ENCODE measurements at regions not wholly inside any gene's neighbourhood (a gene's known extent, or its start where the extent isn't known, plus 50 kb on each side); places are given as distances from the start of the nearest gene placed in this dataset.

GRCh38 chr4:45897946-45898585, 225.8 kb downstream of the GABRG1 start:
- TF ChIP-seq ESRRG (CRISPR knock-in tag; IDR thresholded peaks at IDR 0.05) (no peak), ZNF8 (CRISPR knock-in tag; IDR thresholded peaks at IDR 0.05) (no peak), ZNF565 (CRISPR knock-in tag; conservative IDR thresholded peaks at IDR 0.05; ENCODE audit: low read depth) (no peak), PPARA (CRISPR knock-in tag; IDR thresholded peaks at IDR 0.05; ENCODE audit: borderline replicate concordance) (no peak), TCF4 (CRISPR knock-in tag; IDR thresholded peaks at IDR 0.05; ENCODE audit: borderline replicate concordance) (no peak)
- TF ChIP-seq, protein P1, sequence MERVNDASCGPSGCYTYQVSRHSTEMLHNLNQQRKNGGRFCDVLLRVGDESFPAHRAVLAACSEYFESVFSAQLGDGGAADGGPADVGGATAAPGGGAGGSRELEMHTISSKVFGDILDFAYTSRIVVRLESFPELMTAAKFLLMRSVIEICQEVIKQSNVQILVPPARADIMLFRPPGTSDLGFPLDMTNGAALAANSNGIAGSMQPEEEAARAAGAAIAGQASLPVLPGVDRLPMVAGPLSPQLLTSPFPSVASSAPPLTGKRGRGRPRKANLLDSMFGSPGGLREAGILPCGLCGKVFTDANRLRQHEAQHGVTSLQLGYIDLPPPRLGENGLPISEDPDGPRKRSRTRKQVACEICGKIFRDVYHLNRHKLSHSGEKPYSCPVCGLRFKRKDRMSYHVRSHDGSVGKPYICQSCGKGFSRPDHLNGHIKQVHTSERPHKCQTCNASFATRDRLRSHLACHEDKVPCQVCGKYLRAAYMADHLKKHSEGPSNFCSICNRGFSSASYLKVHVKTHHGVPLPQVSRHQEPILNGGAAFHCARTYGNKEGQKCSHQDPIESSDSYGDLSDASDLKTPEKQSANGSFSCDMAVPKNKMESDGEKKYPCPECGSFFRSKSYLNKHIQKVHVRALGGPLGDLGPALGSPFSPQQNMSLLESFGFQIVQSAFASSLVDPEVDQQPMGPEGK (CRISPR knock-in tag; IDR thresholded peaks at IDR 0.05; ENCODE audit: borderline replicate concordance): no peak

DNA sequence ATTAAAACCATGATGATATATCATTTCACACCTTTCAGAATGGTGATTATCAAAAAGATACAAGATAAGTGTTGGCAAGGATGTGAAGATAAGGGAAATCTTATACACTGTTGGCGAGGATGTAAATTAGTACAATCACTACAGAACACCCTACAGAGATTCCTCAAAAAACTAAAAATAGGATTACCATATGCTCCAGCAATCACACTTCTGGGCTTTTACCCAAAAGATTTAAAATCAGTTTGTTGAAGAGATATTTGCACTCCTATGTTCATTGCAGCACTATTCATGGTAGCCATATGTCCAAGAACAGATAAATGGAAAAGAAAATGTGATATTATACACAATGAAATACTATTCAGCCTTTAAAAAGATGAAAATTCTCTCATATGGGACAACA, 240.4 kb downstream of the GABRG1 start:
- no peak for ATAC-seq
- no peak for TF ChIP-seq ZFP30 (CRISPR knock-in tag; IDR thresholded peaks at IDR 0.05)
- TF ChIP-seq ZNF70 (CRISPR knock-in tag; IDR thresholded peaks at IDR 0.05): no peak
- no peak for TF ChIP-seq TOX (CRISPR knock-in tag; IDR thresholded peaks at IDR 0.05; ENCODE audit: borderline replicate concordance)
- no peak for TF ChIP-seq ZNF8 (CRISPR knock-in tag; IDR thresholded peaks at IDR 0.05)
- no peak for TF ChIP-seq CSDC2 (CRISPR knock-in tag; IDR thresholded peaks at IDR 0.05)
- no peak for TF ChIP-seq CREB5 (CRISPR knock-in tag; IDR thresholded peaks at IDR 0.05; ENCODE audit: low read depth)
- TF ChIP-seq ZFP3 (CRISPR knock-in tag; IDR thresholded peaks at IDR 0.05): no peak
- TF ChIP-seq ZC3H10 (CRISPR knock-in tag; IDR thresholded peaks at IDR 0.05): no peak
- TF ChIP-seq ARNTL (CRISPR knock-in tag; IDR thresholded peaks at IDR 0.05; ENCODE audit: borderline replicate concordance, low read depth): no peak
- TF ChIP-seq POU6F1 (CRISPR knock-in tag; IDR thresholded peaks at IDR 0.05; ENCODE audit: borderline replicate concordance, low read depth): no peak
- TF ChIP-seq GLIS3 (CRISPR knock-in tag; IDR thresholded peaks at IDR 0.05): no peak
- no peak for TF ChIP-seq TCF4 (CRISPR knock-in tag; IDR thresholded peaks at IDR 0.05; ENCODE audit: borderline replicate concordance)
- TF ChIP-seq PPARA (CRISPR knock-in tag; IDR thresholded peaks at IDR 0.05; ENCODE audit: borderline replicate concordance): no peak
- TF ChIP-seq, protein P1 (CRISPR knock-in tag; IDR thresholded peaks at IDR 0.05; ENCODE audit: borderline replicate concordance): no peak
- no peak for TF ChIP-seq ESRRG (CRISPR knock-in tag; IDR thresholded peaks at IDR 0.05)

More at GRCh38 chr4:45897946-45898585, 225.8 kb downstream of the GABRG1 start:
- ATAC-seq: no peak

DNA sequence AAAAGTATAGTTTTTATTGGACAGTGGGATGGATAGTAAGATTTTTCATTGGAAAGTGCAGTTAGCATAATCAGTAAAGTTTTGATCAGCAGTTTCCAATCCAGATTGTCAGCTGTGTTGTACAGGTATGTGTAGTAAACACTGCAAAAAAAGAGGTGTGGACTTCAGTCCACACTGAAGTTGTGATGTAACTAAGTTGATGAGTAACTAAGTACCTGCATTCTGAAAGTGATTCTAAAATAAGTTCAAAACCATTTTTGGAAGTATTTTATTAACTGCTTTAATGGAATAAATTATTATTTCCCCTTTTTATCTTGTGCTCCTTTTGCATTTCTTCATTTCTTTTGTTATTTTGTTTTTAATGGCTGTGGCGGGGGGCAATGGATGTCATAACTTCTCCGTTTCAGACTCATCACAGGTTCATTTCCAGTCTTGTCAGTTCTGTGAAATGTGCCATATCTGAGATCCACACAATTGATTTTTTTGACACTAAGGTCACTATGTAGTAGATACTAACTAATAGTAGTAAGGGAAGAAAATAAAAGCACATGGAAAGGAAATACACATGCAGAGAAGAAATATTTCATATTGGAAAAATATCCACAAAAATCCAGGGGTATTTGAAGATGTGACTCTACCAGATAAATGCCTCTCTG, 247.5 kb downstream of the GABRG1 start:
- ATAC-seq: no peak
- TF ChIP-seq CSDC2 (CRISPR knock-in tag; IDR thresholded peaks at IDR 0.05): no peak
- TF ChIP-seq ESRRG (CRISPR knock-in tag; IDR thresholded peaks at IDR 0.05): no peak
- TF ChIP-seq TCF4 (CRISPR knock-in tag; IDR thresholded peaks at IDR 0.05; ENCODE audit: borderline replicate concordance): no peak
- no peak for TF ChIP-seq ZFP30 (CRISPR knock-in tag; IDR thresholded peaks at IDR 0.05)
- TF ChIP-seq ARNTL (CRISPR knock-in tag; IDR thresholded peaks at IDR 0.05; ENCODE audit: borderline replicate concordance, low read depth): no peak
- TF ChIP-seq ZC3H10 (CRISPR knock-in tag; IDR thresholded peaks at IDR 0.05): no peak
- no peak for TF ChIP-seq TOX (CRISPR knock-in tag; IDR thresholded peaks at IDR 0.05; ENCODE audit: borderline replicate concordance)
- TF ChIP-seq POU6F1 (CRISPR knock-in tag; IDR thresholded peaks at IDR 0.05; ENCODE audit: borderline replicate concordance, low read depth): no peak
- TF ChIP-seq ZNF565 (CRISPR knock-in tag; conservative IDR thresholded peaks at IDR 0.05; ENCODE audit: low read depth): no peak
- TF ChIP-seq, protein P2, sequence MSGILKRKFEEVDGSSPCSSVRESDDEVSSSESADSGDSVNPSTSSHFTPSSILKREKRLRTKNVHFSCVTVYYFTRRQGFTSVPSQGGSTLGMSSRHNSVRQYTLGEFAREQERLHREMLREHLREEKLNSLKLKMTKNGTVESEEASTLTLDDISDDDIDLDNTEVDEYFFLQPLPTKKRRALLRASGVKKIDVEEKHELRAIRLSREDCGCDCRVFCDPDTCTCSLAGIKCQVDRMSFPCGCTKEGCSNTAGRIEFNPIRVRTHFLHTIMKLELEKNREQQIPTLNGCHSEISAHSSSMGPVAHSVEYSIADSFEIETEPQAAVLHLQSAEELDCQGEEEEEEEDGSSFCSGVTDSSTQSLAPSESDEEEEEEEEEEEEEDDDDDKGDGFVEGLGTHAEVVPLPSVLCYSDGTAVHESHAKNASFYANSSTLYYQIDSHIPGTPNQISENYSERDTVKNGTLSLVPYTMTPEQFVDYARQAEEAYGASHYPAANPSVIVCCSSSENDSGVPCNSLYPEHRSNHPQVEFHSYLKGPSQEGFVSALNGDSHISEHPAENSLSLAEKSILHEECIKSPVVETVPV (CRISPR knock-in tag; IDR thresholded peaks at IDR 0.05): no peak
- TF ChIP-seq PPARA (CRISPR knock-in tag; IDR thresholded peaks at IDR 0.05; ENCODE audit: borderline replicate concordance): no peak
- no peak for TF ChIP-seq ZNF8 (CRISPR knock-in tag; IDR thresholded peaks at IDR 0.05)
- TF ChIP-seq CREB5 (CRISPR knock-in tag; IDR thresholded peaks at IDR 0.05; ENCODE audit: low read depth): no peak
- TF ChIP-seq ISL1 (CRISPR knock-in tag; IDR thresholded peaks at IDR 0.05): no peak
- no peak for TF ChIP-seq ZNF70 (CRISPR knock-in tag; IDR thresholded peaks at IDR 0.05)
- no peak for TF ChIP-seq OSR1 (CRISPR knock-in tag; IDR thresholded peaks at IDR 0.05)

Data from SK-N-SH treated with all-trans-retinoic acid at 6 μM for 48 hours (cell line).